CD14-positive monocyte (primary cell): ENCODE measurements at regions not wholly inside any gene's neighbourhood (a gene's known extent, or its start where the extent isn't known, plus 50 kb on each side); places are given as distances from the start of the nearest gene placed in this dataset.

Source experiments
- DNase-seq, 3 donors: peaks; one replicate each; pipeline ENCODE4 v3.0.0-alpha.2; 2011 to 2022
- H2AFZ ChIP-seq: 2 replicates; pipeline ENCODE4 v1.6.0; 2012; ENCODE audit warnings: mild to moderate bottlenecking, low read depth, low read length, inconsistent platforms; ENCODE audit not compliant: insufficient read depth, poor library complexity, severe bottlenecking
- H3K27ac ChIP-seq, 2 donors: 1 replicate in 1 of 2; 2 replicates in 1 of 2; pipeline ENCODE4 v1.5.1; 2012 to 2013; ENCODE audit warnings: low read length in 2 of 2, control low read depth in 1 of 2, inconsistent platforms in 1 of 2, low read depth in 1 of 2, mild to moderate bottlenecking in 1 of 2
- H3K27me3 ChIP-seq, 2 donors: one replicate each; pipeline versions ENCODE4 v1.6.0 to v1.6.1; 2011 to 2013; ENCODE audit warnings: low read length in 2 of 2; ENCODE audit not compliant: control insufficient read depth in 2 of 2, insufficient read depth in 2 of 2
- H3K36me3 ChIP-seq, 2 donors: replicated peaks in 1 of 2; 1 replicate in 1 of 2; 2 replicates in 1 of 2; pipeline versions ENCODE4 v1.5.1 to v1.6.1; 2012 to 2013; ENCODE audit warnings: low read length in 2 of 2, control low read depth in 1 of 2, inconsistent platforms in 1 of 2, mild to moderate bottlenecking in 1 of 2; ENCODE audit not compliant: insufficient read depth in 2 of 2, control insufficient read depth in 1 of 2
- H3K4me1 ChIP-seq, 2 donors: 1 replicate in 1 of 2; 2 replicates in 1 of 2; pipeline versions ENCODE4 v1.5.1 to v1.6.1; 2012 to 2013; ENCODE audit warnings: low read length in 2 of 2, control low read depth in 1 of 2, inconsistent platforms in 1 of 2, mild to moderate bottlenecking in 1 of 2, moderate library complexity in 1 of 2; ENCODE audit not compliant: insufficient read depth in 2 of 2, control insufficient read depth in 1 of 2
- H3K4me2 ChIP-seq: replicated peaks from 2 replicates; pipeline ENCODE3; 2012; ENCODE audit warnings: low read length, moderate library complexity, mild to moderate bottlenecking; ENCODE audit not compliant: poor library complexity, severe bottlenecking; ENCODE audit errors: extremely low read depth
- H3K4me3 ChIP-seq, 3 experiments: fragments of 200-600 bp in 1 of 3; sonication (generic) in 1 of 3; replicated peaks in 1 of 3; 1 replicate in 2 of 3; 2 replicates in 1 of 3; pipeline ENCODE4 v1.5.1; 2011 to 2013; ENCODE audit warnings: low read length in 3 of 3, mild to moderate bottlenecking in 3 of 3, control low read depth in 2 of 3, low read depth in 2 of 3, inconsistent platforms in 1 of 3, moderate library complexity in 1 of 3
- H3K79me2 ChIP-seq: 2 replicates; pipeline ENCODE4 v1.6.0; 2012; ENCODE audit warnings: mild to moderate bottlenecking, control low read depth, inconsistent platforms, low read length, moderate library complexity; ENCODE audit not compliant: insufficient read depth
- H3K9ac ChIP-seq: 2 replicates; pipeline ENCODE4 v1.6.0; 2017; ENCODE audit warnings: low read length, mild to moderate bottlenecking; ENCODE audit not compliant: insufficient read depth, poor library complexity, severe bottlenecking
- H3K9me3 ChIP-seq, 2 donors: replicated peaks in 1 of 2; 1 replicate in 1 of 2; 2 replicates in 1 of 2; pipeline versions ENCODE4 v1.5.1 to v1.6.1; 2012 to 2013; ENCODE audit warnings: low read length in 2 of 2, control low read depth in 1 of 2; ENCODE audit not compliant: control insufficient read depth in 1 of 2, insufficient read depth in 1 of 2
- H4K20me1 ChIP-seq: 2 replicates; pipeline ENCODE4 v1.6.0; 2012; ENCODE audit warnings: mild to moderate bottlenecking, low read length, control low read depth, moderate library complexity; ENCODE audit not compliant: insufficient read depth
- H3K27ac Mint-ChIP-seq, 7 donors: one replicate each; pipeline ENCODE4 v1.8.0; 2020; ENCODE audit warnings: mild to moderate bottlenecking in 7 of 7, mixed read lengths in 7 of 7, moderate library complexity in 6 of 7, inconsistent platforms in 2 of 7
- H3K27me3 Mint-ChIP-seq, 3 donors: one replicate each; pipeline ENCODE4 v1.8.0; 2021 to 2022; ENCODE audit warnings: low read depth in 3 of 3, mild to moderate bottlenecking in 3 of 3, mixed read lengths in 3 of 3, moderate library complexity in 3 of 3, inconsistent platforms in 1 of 3
- H3K36me3 Mint-ChIP-seq, 2 donors: one replicate each; pipeline ENCODE4 v1.8.0; 2020; ENCODE audit warnings: mixed read lengths in 2 of 2, inconsistent platforms in 1 of 2, mild to moderate bottlenecking in 1 of 2
- H3K4me1 Mint-ChIP-seq: one replicate; pipeline ENCODE4 v1.8.0; 2020; ENCODE audit warnings: mild to moderate bottlenecking, mixed read lengths
- H3K4me3 Mint-ChIP-seq, 2 donors: one replicate each; pipeline ENCODE4 v1.8.0; 2020; ENCODE audit warnings: mild to moderate bottlenecking in 2 of 2, mixed read lengths in 2 of 2, moderate library complexity in 1 of 2
- H3K9me3 Mint-ChIP-seq, 7 donors: one replicate each; pipeline ENCODE4 v1.8.0; 2020 to 2022; ENCODE audit warnings: mixed read lengths in 7 of 7, mild to moderate bottlenecking in 6 of 7, moderate library complexity in 6 of 7, inconsistent platforms in 2 of 7
- CTCF ChIP-seq: fragments of 200-600 bp; IDR thresholded peaks from one replicate; pipeline ENCODE4 v1.8.0; 2022; ENCODE audit warnings: antibody characterized with exemption, mild to moderate bottlenecking
- WGBS: methylation state at CpG from one replicate; pipeline ENCODE4 v1.1.5; 2013; ENCODE audit warnings: missing lambda C conversion rate; ENCODE audit not compliant: insufficient coverage; 5-methylcytosine and 5-hydroxymethylcytosine counted together
- intact Hi-C, 2 donors: fragments of 100-400 bp; cut with micrococcal nuclease; formaldehyde crosslinking; loops; one replicate each; pipeline versions ENCODE4 v1.15.0 to v1.15.1; 2023

GRCh38 chr9:7461791-7462190 lies 337.8 kb downstream of the DMAC1 start:
- no peak for DNase-seq
- Histone ChIP-seq H3K4me2 (no peak overlapping the region), H3K9me3 (no peaks in the 10 kb centered on the region), H4K20me1 (no peaks in the 10 kb centered on the region), H3K9ac (no peak overlapping the region), H2AFZ (no peak overlapping the region), H3K4me1 (no peaks in the 10 kb centered on the region), H3K4me3 (no peak overlapping the region), H3K27me3 (no peaks in the 10 kb centered on the region), H3K79me2 (no peaks in the 10 kb centered on the region), H3K36me3 (no peaks in the 10 kb centered on the region), H3K27ac (no peak overlapping the region)
- Mint-ChIP-seq H3K9me3 (no peaks in the 10 kb centered on the region), H3K36me3 (no peaks in the 10 kb centered on the region), H3K4me3 (no peak overlapping the region), H3K27me3 (no peaks in the 10 kb centered on the region), H3K27ac (no peak overlapping the region), H3K4me1 (no peaks in the 10 kb centered on the region)
- TF ChIP-seq CTCF: no peak
- 97% methylated on average over 3 of the region's 4 CpGs for WGBS
- intact Hi-C loops: no loop called here

DNA sequence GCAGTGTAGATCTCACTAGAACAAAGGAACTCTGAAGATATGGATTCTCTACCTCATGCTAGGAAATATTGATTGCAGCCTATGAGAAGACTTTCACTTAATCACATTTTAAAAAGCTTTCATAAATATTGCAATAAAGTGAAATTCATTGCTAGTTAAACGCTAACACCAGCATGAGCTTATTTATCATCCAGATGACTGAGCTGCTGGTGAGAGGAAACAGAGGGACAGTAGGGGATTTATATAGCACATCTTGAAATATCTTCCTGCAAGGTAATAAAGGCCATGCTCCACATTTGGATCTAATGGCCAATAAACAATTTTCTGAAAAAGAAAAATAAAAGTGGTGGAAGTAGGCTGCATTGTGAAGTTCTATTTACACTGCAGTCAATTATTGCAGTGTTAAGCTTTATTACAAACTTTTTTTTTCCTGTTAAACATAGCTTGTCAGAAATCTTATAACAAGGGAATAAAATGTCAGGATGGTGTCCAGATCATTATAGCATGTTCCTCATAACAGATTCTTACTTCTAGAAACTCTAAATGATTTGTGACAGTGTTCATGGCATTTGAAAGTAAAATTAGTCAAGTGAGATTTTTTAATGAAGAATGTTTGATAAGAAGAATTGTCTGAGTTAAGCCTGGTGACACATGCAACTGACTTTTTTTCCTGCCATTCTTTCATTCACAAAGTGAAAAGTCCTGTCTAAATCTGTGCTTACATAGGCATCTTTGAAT lies 342.6 kb downstream of the DMAC1 start:
- Histone ChIP-seq H4K20me1 (no peaks in the 10 kb centered on the region), H3K36me3 (no peaks in the 10 kb centered on the region), H3K4me3 (no peak overlapping the region), H3K27me3 (no peaks in the 10 kb centered on the region), H2AFZ (no peak overlapping the region), H3K4me1 (no peaks in the 10 kb centered on the region), H3K27ac (no peak overlapping the region), H3K9ac (no peak overlapping the region), H3K4me2 (no peak overlapping the region), H3K79me2 (no peaks in the 10 kb centered on the region), H3K9me3 (no peaks in the 10 kb centered on the region)
- intact Hi-C loops: no loop called here
- DNase-seq: no peak
- TF ChIP-seq CTCF: no peak
- Mint-ChIP-seq H3K27me3 (no peaks in the 10 kb centered on the region), H3K4me3 (no peak overlapping the region), H3K9me3 (peaks cover 0 to 3% (median 0%) of the 10 kb centered on the region in 7 donors), H3K4me1 (no peaks in the 10 kb centered on the region), H3K27ac (no peak overlapping the region), H3K36me3 (no peaks in the 10 kb centered on the region)
- WGBS: no CpG with 5 or more reads among the region's 1 CpG
